WERI-Rb-1 (cell line): ENCODE measurements at regions not wholly inside any gene's neighbourhood (a gene's known extent, or its start where the extent isn't known, plus 50 kb on each side); places are given as distances from the start of the nearest gene placed in this dataset.

Experiments
- DNase-seq: peaks from one replicate; pipeline ENCODE4 v3.0.0-alpha.2; 2020
- H3K27ac ChIP-seq: fragments of 250-450 bp; sonication (Bioruptor Pico); 2 replicates; pipeline ENCODE4 v1.5.1; 2020; ENCODE audit warnings: mild to moderate bottlenecking, moderate library complexity
- H3K27me3 ChIP-seq: fragments of 250-450 bp; sonication (Bioruptor Pico); 2 replicates; pipeline ENCODE4 v1.5.1; 2021; ENCODE audit warnings: mild to moderate bottlenecking, low read depth, moderate library complexity; ENCODE audit not compliant: insufficient read depth, severe bottlenecking
- H3K36me3 ChIP-seq: fragments of 250-450 bp; sonication (Bioruptor Pico); 2 replicates; pipeline ENCODE4 v1.5.1; 2020; ENCODE audit warnings: mild to moderate bottlenecking, moderate library complexity
- H3K4me3 ChIP-seq: 2 replicates; pipeline ENCODE4 v1.5.1; 2011; ENCODE audit warnings: low read depth, mild to moderate bottlenecking, control low read depth, low read length
- H3K9me3 ChIP-seq: fragments of 250-450 bp; sonication (Bioruptor Pico); 2 replicates; pipeline ENCODE4 v1.5.1; 2021; ENCODE audit warnings: mild to moderate bottlenecking, moderate library complexity; ENCODE audit not compliant: severe bottlenecking
- CTCF ChIP-seq: IDR thresholded peaks from 2 replicates; pipeline ENCODE4 v1.5.1; 2011; ENCODE audit warnings: low read depth, mild to moderate bottlenecking, control low read depth, inconsistent platforms, low read length

GRCh38 chr20:11753155-11753554 is 164.5 kb upstream of the BTBD3 start:
- no peak for DNase-seq
- no peak overlapping the region for H3K4me3 ChIP-seq
- H3K27ac ChIP-seq, result no peak overlapping the region
- TF ChIP-seq CTCF, result no peak
- H3K36me3 ChIP-seq, result no peaks in the 10 kb centered on the region
- no peaks in the 10 kb centered on the region for H3K27me3 ChIP-seq
- H3K9me3 ChIP-seq, result no peaks in the 10 kb centered on the region

DNA sequence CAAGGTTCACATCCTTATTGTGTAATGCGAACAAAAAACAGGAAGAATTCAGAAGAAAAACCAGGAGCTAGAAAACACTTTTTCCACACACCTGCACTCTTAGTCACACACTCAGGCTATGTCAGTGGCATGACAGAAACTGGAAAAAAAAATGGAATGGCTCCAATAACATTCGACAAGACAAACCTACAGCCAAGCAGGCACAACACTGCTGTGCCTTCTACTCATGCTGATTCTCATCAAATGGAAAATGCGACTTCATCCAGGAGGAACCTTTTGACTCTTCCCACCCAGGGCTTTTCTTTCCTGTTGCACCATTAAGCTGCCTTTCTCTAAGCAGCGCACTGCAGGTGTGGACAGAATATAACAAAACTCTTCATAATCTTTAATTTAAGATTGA is 163.2 kb upstream of the BTBD3 start:
- H3K27ac ChIP-seq, result no peak overlapping the region
- TF ChIP-seq CTCF, result no peak
- no peaks in the 10 kb centered on the region for H3K36me3 ChIP-seq
- H3K9me3 ChIP-seq, result no peaks in the 10 kb centered on the region
- no peak for DNase-seq
- no peak overlapping the region for H3K4me3 ChIP-seq
- no peaks in the 10 kb centered on the region for H3K27me3 ChIP-seq

- Histone ChIP-seq H3K27me3 (no peaks in the 10 kb centered on the region), H3K4me3 (no peak overlapping the region), H3K36me3 (no peaks in the 10 kb centered on the region), H3K9me3 (no peaks in the 10 kb centered on the region), H3K27ac (no peak overlapping the region)
- no peak for TF ChIP-seq CTCF
- DNase-seq, result no peak
Measured at GRCh38 chr20:11755071-11755841, 162.4 kb upstream of the BTBD3 start.

DNA sequence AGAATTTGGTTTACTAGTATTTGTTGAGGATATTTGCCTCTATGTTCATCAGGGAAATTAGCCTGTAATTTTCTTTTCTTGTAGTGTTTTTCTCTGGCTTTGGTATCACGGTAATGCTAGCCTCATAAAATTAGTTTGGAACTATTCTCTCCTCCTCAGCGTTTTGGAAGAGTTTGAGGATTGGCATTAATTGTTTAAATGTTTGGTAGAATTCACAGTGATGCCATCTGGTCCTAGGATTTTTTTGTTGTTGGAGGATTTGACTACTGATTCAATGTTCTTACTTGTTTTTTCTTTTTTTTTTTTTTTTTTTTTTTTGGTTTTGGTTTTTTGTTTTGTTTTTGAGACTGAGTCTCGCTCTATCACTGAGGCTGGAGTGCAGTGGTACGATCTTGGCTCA is 156.2 kb upstream of the BTBD3 start:
- H3K27me3 ChIP-seq, result no peaks in the 10 kb centered on the region
- no peak for TF ChIP-seq CTCF
- no peaks in the 10 kb centered on the region for H3K9me3 ChIP-seq
- H3K27ac ChIP-seq, result no peak overlapping the region
- no peak overlapping the region for H3K4me3 ChIP-seq
- no peak for DNase-seq
- H3K36me3 ChIP-seq, result no peaks in the 10 kb centered on the region

GRCh38 chr20:11766961-11767360 is 150.7 kb upstream of the BTBD3 start:
- Histone ChIP-seq H3K9me3 (no peaks in the 10 kb centered on the region), H3K4me3 (no peak overlapping the region), H3K27me3 (no peaks in the 10 kb centered on the region), H3K27ac (no peak overlapping the region), H3K36me3 (no peaks in the 10 kb centered on the region)
- no peak for DNase-seq
- no peak for TF ChIP-seq CTCF

- H3K27me3 ChIP-seq, result no peaks in the 10 kb centered on the region
- H3K4me3 ChIP-seq, result no peak overlapping the region
- DNase-seq, result no peak
- H3K36me3 ChIP-seq, result no peaks in the 10 kb centered on the region
- no peak overlapping the region for H3K27ac ChIP-seq
- H3K9me3 ChIP-seq, result no peaks in the 10 kb centered on the region
- TF ChIP-seq CTCF, result no peak
Measured at GRCh38 chr20:11769825-11770224, 147.9 kb upstream of the BTBD3 start.
